ENCODE measurements at regions not wholly inside any gene's neighbourhood (a gene's known extent, or its start where the extent isn't known, plus 50 kb on each side); places are given as distances from the start of the nearest gene placed in this dataset.

DNA sequence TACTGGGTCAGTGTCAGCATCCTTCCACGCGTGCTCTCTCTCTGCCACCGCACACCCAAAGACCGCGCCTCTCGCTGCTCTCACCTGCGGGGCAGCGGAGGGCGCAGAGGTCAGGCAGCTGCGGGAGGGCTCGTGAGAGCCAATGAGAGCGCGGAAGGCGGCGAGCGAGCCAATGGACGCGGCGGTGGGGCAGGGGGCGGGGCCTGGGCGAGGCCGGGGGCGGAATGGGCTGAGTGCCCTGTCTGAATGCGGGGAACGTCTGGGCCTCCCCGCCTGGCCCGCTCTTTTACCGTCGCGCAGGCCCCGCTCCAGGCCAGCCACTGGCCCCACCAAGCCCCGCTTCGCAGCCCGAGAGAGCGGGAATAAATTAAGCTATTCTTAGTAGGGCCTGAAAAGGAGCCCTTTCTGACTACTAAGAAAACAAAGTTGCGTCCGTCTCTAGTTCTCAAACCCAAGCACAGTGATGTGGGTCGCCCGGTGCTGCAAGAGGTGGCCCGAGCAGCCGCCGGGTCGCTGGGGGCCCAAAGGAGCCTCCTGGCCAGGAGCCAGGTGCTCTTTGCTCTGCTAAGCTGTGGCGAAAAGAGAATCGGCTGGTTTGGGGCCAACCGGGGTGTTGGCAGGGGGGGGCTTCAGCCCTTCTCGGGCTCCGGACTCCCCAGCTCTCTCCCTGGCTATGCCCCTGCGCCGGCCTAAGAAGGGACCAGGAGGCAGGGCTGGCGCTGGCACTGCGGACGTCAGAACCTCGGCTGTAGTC is 81.1 kb upstream of the GLI2 start:
- no peak overlapping the region for H3K4me2 ChIP-seq (ENCODE audit: extremely low read depth, insufficient read depth, low read length)
- no peak for DNase-seq (ENCODE audit: low read depth in 2 of 2)
- no peak overlapping the region for H2AFZ ChIP-seq (ENCODE audit: low read length)
- no peaks in the 10 kb centered on the region for H3K79me2 ChIP-seq (ENCODE audit: control insufficient read depth, insufficient read depth, low read length)
- no peak overlapping the region for H3K27ac ChIP-seq (ENCODE audit: insufficient read depth, low read length)
- no peaks in the 10 kb centered on the region for H4K20me1 ChIP-seq (ENCODE audit: control insufficient read depth, extremely low read depth, insufficient read depth, low read length)
- H3K27me3 ChIP-seq (ENCODE audit: control insufficient read depth, insufficient read depth, low read length) = peaks cover 12% of the 10 kb centered on the region
- no peaks in the 10 kb centered on the region for H3K4me1 ChIP-seq (ENCODE audit: control insufficient read depth, extremely low read depth, insufficient read depth, low read length)
- H3K9ac ChIP-seq (ENCODE audit: insufficient read depth, low read length) = no peak overlapping the region
- H3K36me3 ChIP-seq (ENCODE audit: control insufficient read depth, insufficient read depth, low read length) = no peaks in the 10 kb centered on the region
- no peaks in the 10 kb centered on the region for H3K9me3 ChIP-seq (ENCODE audit: control insufficient read depth, insufficient read depth, low read depth, low read length)
- no peak overlapping the region for H3K4me3 ChIP-seq (replicated peaks in 1 of 4; ENCODE audit: control extremely low read depth in 1 of 4, insufficient read depth in 1 of 4, low read depth in 3 of 4, low read length in 4 of 4)
- TF ChIP-seq, protein P1, sequence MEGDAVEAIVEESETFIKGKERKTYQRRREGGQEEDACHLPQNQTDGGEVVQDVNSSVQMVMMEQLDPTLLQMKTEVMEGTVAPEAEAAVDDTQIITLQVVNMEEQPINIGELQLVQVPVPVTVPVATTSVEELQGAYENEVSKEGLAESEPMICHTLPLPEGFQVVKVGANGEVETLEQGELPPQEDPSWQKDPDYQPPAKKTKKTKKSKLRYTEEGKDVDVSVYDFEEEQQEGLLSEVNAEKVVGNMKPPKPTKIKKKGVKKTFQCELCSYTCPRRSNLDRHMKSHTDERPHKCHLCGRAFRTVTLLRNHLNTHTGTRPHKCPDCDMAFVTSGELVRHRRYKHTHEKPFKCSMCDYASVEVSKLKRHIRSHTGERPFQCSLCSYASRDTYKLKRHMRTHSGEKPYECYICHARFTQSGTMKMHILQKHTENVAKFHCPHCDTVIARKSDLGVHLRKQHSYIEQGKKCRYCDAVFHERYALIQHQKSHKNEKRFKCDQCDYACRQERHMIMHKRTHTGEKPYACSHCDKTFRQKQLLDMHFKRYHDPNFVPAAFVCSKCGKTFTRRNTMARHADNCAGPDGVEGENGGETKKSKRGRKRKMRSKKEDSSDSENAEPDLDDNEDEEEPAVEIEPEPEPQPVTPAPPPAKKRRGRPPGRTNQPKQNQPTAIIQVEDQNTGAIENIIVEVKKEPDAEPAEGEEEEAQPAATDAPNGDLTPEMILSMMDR (conservative IDR thresholded peaks at IDR 0.05 in 1 of 2, IDR thresholded peaks at IDR 0.05 in 1 of 2; ENCODE audit: low read depth in 1 of 2, low read length in 2 of 2) = no peak

DNA sequence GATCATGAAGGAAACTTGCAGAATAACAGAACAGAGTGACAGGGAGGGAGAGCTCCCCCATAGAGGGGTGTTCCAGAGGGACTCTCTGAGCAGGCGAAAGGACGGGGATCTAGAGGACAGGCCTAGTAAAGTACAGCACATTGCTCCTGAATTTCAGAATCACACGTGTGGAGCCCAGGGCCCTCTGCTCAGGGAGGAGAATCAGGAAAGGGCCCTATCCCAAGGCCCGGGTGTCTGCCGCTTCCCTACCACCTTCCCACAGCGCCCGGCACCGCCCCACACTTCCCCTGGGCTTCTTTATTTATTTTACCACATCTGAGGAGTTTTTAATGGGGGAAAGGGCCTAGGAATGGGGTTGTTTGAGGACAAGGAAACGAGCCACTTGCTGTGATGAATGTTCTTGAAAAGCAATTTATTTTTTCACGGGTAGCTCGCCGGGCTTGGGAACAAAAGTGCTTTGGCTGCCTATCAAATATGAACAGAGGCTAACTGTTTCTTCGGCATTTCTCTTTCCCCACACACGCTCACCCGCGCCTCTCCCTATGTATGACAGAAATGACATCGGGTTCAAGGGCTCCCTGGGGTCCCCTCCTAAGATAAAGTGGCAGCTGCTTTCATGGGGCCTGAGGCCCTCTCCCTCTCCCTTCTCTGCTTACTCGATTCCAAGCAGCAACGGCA is 79.3 kb upstream of the GLI2 start:
- no peaks in the 10 kb centered on the region for H4K20me1 ChIP-seq (ENCODE audit: control insufficient read depth, extremely low read depth, insufficient read depth, low read length)
- H3K27me3 ChIP-seq (ENCODE audit: control insufficient read depth, insufficient read depth, low read length) = peaks cover 13% of the 10 kb centered on the region
- no peaks in the 10 kb centered on the region for H3K36me3 ChIP-seq (ENCODE audit: control insufficient read depth, insufficient read depth, low read length)
- no peak overlapping the region for H2AFZ ChIP-seq (ENCODE audit: low read length)
- no peaks in the 10 kb centered on the region for H3K79me2 ChIP-seq (ENCODE audit: control insufficient read depth, insufficient read depth, low read length)
- H3K4me3 ChIP-seq (replicated peaks in 1 of 4; ENCODE audit: control extremely low read depth in 1 of 4, insufficient read depth in 1 of 4, low read depth in 3 of 4, low read length in 4 of 4) = no peak overlapping the region
- DNase-seq (ENCODE audit: low read depth in 2 of 2) = peak; percentile 46 to 63
- H3K27ac ChIP-seq (ENCODE audit: insufficient read depth, low read length) = no peak overlapping the region
- no peak overlapping the region for H3K9ac ChIP-seq (ENCODE audit: insufficient read depth, low read length)
- H3K4me1 ChIP-seq (ENCODE audit: control insufficient read depth, extremely low read depth, insufficient read depth, low read length) = no peaks in the 10 kb centered on the region
- TF ChIP-seq EZH2 (IDR thresholded peaks at IDR 0.05; ENCODE audit: low read length, missing control alignments) = no peak
- TF ChIP-seq, protein P1 (conservative IDR thresholded peaks at IDR 0.05 in 1 of 2, IDR thresholded peaks at IDR 0.05 in 1 of 2; ENCODE audit: low read depth in 1 of 2, low read length in 2 of 2) = no peak
- no peak overlapping the region for H3K4me2 ChIP-seq (ENCODE audit: extremely low read depth, insufficient read depth, low read length)
- no peaks in the 10 kb centered on the region for H3K9me3 ChIP-seq (ENCODE audit: control insufficient read depth, insufficient read depth, low read depth, low read length)

DNA sequence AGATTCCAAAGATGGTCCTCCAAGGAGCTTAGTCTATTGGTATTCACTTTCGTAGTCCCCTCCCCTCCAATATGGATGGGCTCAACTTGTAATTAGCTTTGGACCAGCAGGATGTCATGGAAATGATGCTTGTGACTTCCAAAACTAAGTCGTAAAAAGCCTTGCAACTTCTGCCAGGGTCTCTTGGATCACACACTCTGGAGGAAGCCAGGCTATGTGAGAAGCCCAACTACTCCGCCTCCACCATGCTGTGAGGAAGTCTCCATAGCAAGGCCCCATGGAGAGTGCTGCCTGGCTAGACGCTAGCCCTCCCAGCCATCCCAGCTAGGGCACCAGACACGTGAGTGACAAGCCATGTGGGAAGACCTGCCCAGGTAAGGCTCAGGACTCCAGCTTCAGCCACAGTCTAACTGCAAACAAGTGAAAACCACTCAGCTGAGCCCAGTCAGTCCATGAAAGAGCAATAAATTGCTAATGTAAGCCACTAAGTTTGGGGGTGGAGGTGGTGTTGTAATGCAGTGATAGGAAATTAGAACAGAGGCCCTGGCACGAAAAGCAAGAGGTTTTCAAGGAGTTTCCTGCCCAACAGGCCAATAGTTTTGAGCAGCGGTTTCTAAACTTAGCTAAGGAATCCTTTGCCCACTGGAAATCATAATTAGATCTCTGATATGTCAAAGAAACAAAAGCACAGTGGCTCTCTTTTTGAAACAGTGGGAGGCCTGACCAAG is 77.5 kb upstream of the GLI2 start:
- H2AFZ ChIP-seq (ENCODE audit: low read length) = no peak overlapping the region
- TF ChIP-seq, protein P1 (conservative IDR thresholded peaks at IDR 0.05 in 1 of 2, IDR thresholded peaks at IDR 0.05 in 1 of 2; ENCODE audit: low read depth in 1 of 2, low read length in 2 of 2) = no peak
- TF ChIP-seq EZH2 (IDR thresholded peaks at IDR 0.05; ENCODE audit: low read length, missing control alignments) = no peak
- H3K27me3 ChIP-seq (ENCODE audit: control insufficient read depth, insufficient read depth, low read length) = peaks cover 15% of the 10 kb centered on the region
- no peak for DNase-seq (ENCODE audit: low read depth in 2 of 2)
- no peaks in the 10 kb centered on the region for H3K4me1 ChIP-seq (ENCODE audit: control insufficient read depth, extremely low read depth, insufficient read depth, low read length)
- no peak overlapping the region for H3K27ac ChIP-seq (ENCODE audit: insufficient read depth, low read length)
- H3K9me3 ChIP-seq (ENCODE audit: control insufficient read depth, insufficient read depth, low read depth, low read length) = no peaks in the 10 kb centered on the region
- no peaks in the 10 kb centered on the region for H3K79me2 ChIP-seq (ENCODE audit: control insufficient read depth, insufficient read depth, low read length)
- H3K9ac ChIP-seq (ENCODE audit: insufficient read depth, low read length) = no peak overlapping the region
- H3K4me2 ChIP-seq (ENCODE audit: extremely low read depth, insufficient read depth, low read length) = no peak overlapping the region
- H3K36me3 ChIP-seq (ENCODE audit: control insufficient read depth, insufficient read depth, low read length) = no peaks in the 10 kb centered on the region
- H4K20me1 ChIP-seq (ENCODE audit: control insufficient read depth, extremely low read depth, insufficient read depth, low read length) = no peaks in the 10 kb centered on the region
- no peak overlapping the region for H3K4me3 ChIP-seq (replicated peaks in 1 of 4; ENCODE audit: control extremely low read depth in 1 of 4, insufficient read depth in 1 of 4, low read depth in 3 of 4, low read length in 4 of 4)
